Fibroblast of villous mesenchyme (primary cell): ENCODE measurements at regions not wholly inside any gene's neighbourhood (a gene's known extent, or its start where the extent isn't known, plus 50 kb on each side); places are given as distances from the start of the nearest gene placed in this dataset.

Experiments
- DNase-seq: peaks from one replicate; pipeline ENCODE4 v3.0.0-alpha.2; 2010; ENCODE audit warnings: low read depth
- H3K4me3 ChIP-seq: 2 replicates; pipeline ENCODE4 v1.5.1; 2011; ENCODE audit warnings: low read depth, mild to moderate bottlenecking, low read length
- CTCF ChIP-seq: IDR thresholded peaks from 2 replicates; pipeline ENCODE4 v1.5.1; 2012; ENCODE audit warnings: low read depth, mild to moderate bottlenecking, low read length; ENCODE audit not compliant: insufficient read depth

GRCh38 chr17:53134548-53134947 lies 688.2 kb upstream of the KIF2B start:
- no peak for DNase-seq
- TF ChIP-seq CTCF, result no peak
- H3K4me3 ChIP-seq, result no peak overlapping the region

- no peak for DNase-seq
- no peak overlapping the region for H3K4me3 ChIP-seq
- TF ChIP-seq CTCF, result no peak
Observed at GRCh38 chr17:53133876-53134275, 688.9 kb upstream of the KIF2B start.

GRCh38 chr17:53129863-53130262 lies 692.9 kb upstream of the KIF2B start:
- H3K4me3 ChIP-seq, result no peak overlapping the region
- no peak for TF ChIP-seq CTCF
- DNase-seq, result no peak

GRCh38 chr17:53127331-53127730 lies 695.4 kb upstream of the KIF2B start:
- H3K4me3 ChIP-seq, result no peak overlapping the region
- no peak for TF ChIP-seq CTCF
- no peak for DNase-seq

GRCh38 chr17:53122966-53123365 lies 699.8 kb upstream of the KIF2B start:
- H3K4me3 ChIP-seq, result no peak overlapping the region
- no peak for TF ChIP-seq CTCF
- no peak for DNase-seq

GRCh38 chr17:53119773-53120172 lies 703.0 kb upstream of the KIF2B start:
- TF ChIP-seq CTCF, result no peak
- no peak for DNase-seq
- no peak overlapping the region for H3K4me3 ChIP-seq

- DNase-seq, result no peak
- no peak for TF ChIP-seq CTCF
- H3K4me3 ChIP-seq, result no peak overlapping the region
Observed at GRCh38 chr17:53118948-53119347, 703.8 kb upstream of the KIF2B start.
